MCF 10A (cell line): ENCODE measurements at regions not wholly inside any gene's neighbourhood (a gene's known extent, or its start where the extent isn't known, plus 50 kb on each side); places are given as distances from the start of the nearest gene placed in this dataset.

ENCODE experiments used
- BruUV-seq: library from RNA; stranded (reverse); fragments of 400-500 nt; replicated peaks from 2 replicates; lab custom pipeline; 2021; lab: Mats Ljungman, UMichigan
- CTCF ChIA-PET: fragments of 300-600 bp; sonication (Branson Sonifier 250); formaldehyde crosslinking; extraction: SDS; loops from one replicate; lab custom pipeline; 2021; ENCODE audit warnings: antibody characterized with exemption, inconsistent platforms; lab: Yijun Ruan, JAX
- POLR2A ChIA-PET: fragments of 300-600, 350-650 bp; sonication (Branson Sonifier 250); formaldehyde crosslinking; extraction: SDS; loops from one replicate; lab custom pipeline; 2020; ENCODE audit warnings: antibody characterized with exemption, inconsistent platforms; lab: Yijun Ruan, JAX
- DNase-seq: peaks from one replicate; pipeline ENCODE4 v3.0.0-alpha.2; 2018; ENCODE audit not compliant: unreplicated experiment
- H3K27ac Mint-ChIP-seq: one replicate; pipeline ENCODE4 v1.8.0; 2022; ENCODE audit warnings: mild to moderate bottlenecking, low read depth, mixed read lengths; ENCODE audit not compliant: unreplicated experiment
- H3K27me3 Mint-ChIP-seq: one replicate; pipeline ENCODE4 v1.8.0; 2022; ENCODE audit warnings: mixed read lengths; ENCODE audit not compliant: insufficient read depth, unreplicated experiment
- H3K36me3 Mint-ChIP-seq: one replicate; pipeline ENCODE4 v1.8.0; 2022; ENCODE audit warnings: mild to moderate bottlenecking, moderate library complexity, mixed read lengths; ENCODE audit not compliant: insufficient read depth, unreplicated experiment
- H3K4me1 Mint-ChIP-seq: one replicate; pipeline ENCODE4 v1.8.0; 2022; ENCODE audit warnings: mixed read lengths; ENCODE audit not compliant: insufficient read depth, unreplicated experiment
- H3K4me3 Mint-ChIP-seq: one replicate; pipeline ENCODE4 v1.8.0; 2022; ENCODE audit warnings: mild to moderate bottlenecking, moderate library complexity, mixed read lengths; ENCODE audit not compliant: unreplicated experiment
- H3K9me3 Mint-ChIP-seq: one replicate; pipeline ENCODE4 v1.8.0; 2022; ENCODE audit warnings: mixed read lengths; ENCODE audit not compliant: unreplicated experiment
- intact Hi-C: fragments of 100-400 bp; cut with micrococcal nuclease; formaldehyde crosslinking; loops from 2 replicates; pipeline ENCODE4 v1.14.1; 2022
- TF ChIP-seq, protein P1 (sequence below): fragments of 200-600 bp; IDR thresholded peaks from one replicate; pipeline ENCODE4 v1.8.0; 2022; ENCODE audit warnings: antibody characterized with exemption, mild to moderate bottlenecking; ENCODE audit not compliant: unreplicated experiment

DNA sequence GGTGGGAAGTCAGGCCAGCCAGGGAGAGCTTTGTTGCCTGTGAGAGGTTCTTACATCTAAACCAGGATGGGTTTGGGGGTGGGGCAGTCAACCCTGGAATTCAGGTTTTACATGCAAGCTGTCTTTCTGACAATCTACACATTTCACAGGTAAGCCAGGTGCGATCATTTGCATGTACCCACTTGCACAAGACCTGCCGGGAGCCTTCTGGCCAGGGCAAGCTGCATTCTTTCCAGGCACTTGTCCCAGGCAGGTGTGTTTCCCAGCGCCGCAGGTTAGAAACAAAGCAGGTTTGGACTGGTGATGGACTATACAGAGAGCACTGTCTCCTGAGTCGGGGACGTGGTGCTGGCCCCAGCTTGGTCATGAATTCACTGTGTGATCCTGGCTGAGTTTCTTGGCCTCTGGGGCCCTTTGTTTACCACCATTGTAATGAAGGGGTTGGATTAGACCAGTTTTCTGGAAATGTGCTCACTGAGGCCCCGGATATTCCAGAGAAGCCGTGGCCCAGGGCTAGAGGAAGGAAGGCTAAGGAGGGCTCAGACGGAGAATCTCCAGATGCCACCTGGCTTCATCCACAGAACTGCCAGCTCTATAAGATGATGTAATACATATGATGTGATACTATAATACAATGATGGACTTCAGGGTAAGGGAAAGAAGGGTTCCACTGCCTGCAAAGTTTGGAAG is 205.2 kb upstream of the SVIL start:
- POLR2A ChIA-PET = interaction anchor here (0.6 to 1.9 kb wide), 10 partner anchors 11 to 210 kb away, joined by 3 to 6 read pairs (median 3); no protein-coding TSS in a partner anchor
- BruUV-seq = no TSS peak
- Mint-ChIP-seq H3K9me3 (peaks cover 5% of the 10 kb centered on the region), H3K36me3 (no peaks in the 10 kb centered on the region), H3K27ac (peak overlapping the region; percentile 39), H3K4me3 (no peak overlapping the region), H3K4me1 (no peaks in the 10 kb centered on the region), H3K27me3 (no peaks in the 10 kb centered on the region)
- CTCF ChIA-PET = interaction anchor here (0.7 kb wide), 2 partner anchors 22 to 86 kb away, joined by 3 to 4 read pairs; no protein-coding TSS in a partner anchor
- intact Hi-C loops = no loop called here
- peak; percentile 92 for DNase-seq
- TF ChIP-seq, protein P1, sequence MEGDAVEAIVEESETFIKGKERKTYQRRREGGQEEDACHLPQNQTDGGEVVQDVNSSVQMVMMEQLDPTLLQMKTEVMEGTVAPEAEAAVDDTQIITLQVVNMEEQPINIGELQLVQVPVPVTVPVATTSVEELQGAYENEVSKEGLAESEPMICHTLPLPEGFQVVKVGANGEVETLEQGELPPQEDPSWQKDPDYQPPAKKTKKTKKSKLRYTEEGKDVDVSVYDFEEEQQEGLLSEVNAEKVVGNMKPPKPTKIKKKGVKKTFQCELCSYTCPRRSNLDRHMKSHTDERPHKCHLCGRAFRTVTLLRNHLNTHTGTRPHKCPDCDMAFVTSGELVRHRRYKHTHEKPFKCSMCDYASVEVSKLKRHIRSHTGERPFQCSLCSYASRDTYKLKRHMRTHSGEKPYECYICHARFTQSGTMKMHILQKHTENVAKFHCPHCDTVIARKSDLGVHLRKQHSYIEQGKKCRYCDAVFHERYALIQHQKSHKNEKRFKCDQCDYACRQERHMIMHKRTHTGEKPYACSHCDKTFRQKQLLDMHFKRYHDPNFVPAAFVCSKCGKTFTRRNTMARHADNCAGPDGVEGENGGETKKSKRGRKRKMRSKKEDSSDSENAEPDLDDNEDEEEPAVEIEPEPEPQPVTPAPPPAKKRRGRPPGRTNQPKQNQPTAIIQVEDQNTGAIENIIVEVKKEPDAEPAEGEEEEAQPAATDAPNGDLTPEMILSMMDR = no peak

DNA sequence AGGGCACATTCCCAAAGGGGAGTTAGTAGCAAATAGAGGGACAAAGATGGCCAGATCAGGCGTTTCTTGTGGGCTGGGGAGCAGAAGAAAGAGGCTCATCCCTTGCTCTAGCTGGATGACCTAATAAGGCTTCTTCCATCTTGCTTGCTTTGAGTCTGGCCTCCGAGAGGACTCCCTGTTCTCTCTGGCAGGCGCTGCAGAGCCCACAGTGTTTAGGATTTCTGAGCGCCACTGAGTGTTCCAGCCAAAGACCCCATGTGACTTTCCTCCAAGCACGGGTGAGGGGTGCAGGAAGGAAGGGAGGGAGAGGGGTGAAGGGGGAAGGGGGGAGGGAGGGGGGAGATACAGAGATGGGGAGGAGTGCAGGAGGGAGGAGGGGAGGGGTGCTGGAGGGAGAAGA is 203.8 kb upstream of the SVIL start:
- CTCF ChIA-PET = no interaction called here
- BruUV-seq = no TSS peak
- TF ChIP-seq, protein P1 = no peak
- POLR2A ChIA-PET = no interaction called here
- H3K4me1 Mint-ChIP-seq = no peaks in the 10 kb centered on the region
- H3K27ac Mint-ChIP-seq = no peak overlapping the region
- peaks cover 5% of the 10 kb centered on the region for H3K9me3 Mint-ChIP-seq
- no peaks in the 10 kb centered on the region for H3K27me3 Mint-ChIP-seq
- intact Hi-C loops = no loop called here
- H3K36me3 Mint-ChIP-seq = no peaks in the 10 kb centered on the region
- H3K4me3 Mint-ChIP-seq = no peak overlapping the region
- DNase-seq = no peak

DNA sequence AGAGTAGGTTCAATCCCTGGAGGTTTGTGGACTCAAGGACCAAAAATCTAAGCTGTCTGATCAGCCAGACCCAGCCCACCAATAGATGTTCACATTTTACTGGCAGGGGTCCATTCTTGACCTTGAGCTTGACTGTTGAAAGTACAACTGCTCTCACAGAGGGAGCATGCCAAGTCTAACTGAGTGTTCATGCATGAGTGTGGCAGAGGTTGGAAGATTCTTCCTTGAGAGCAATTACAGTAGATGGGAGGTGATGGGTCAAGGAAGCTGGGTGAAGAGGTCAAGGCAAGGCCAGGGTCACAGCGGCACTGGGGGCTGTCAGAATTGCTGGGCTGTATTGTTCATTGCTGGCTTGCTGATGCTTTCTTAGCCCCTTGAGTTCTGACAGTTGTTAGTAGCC is 202.8 kb upstream of the SVIL start:
- no peaks in the 10 kb centered on the region for H3K36me3 Mint-ChIP-seq
- ChIA-PET CTCF (interaction anchor here (0.6 to 0.7 kb wide), 2 partner anchors 20 to 341 kb away, joined by 3 to 8 read pairs; no protein-coding TSS in a partner anchor), POLR2A (interaction anchor here (1.3 kb wide), 1 partner anchor 11 kb away, joined by 4 read pairs; no protein-coding TSS in a partner anchor)
- TF ChIP-seq, protein P1 = no peak
- peaks cover 5% of the 10 kb centered on the region for H3K9me3 Mint-ChIP-seq
- intact Hi-C loops = no loop called here
- BruUV-seq = no TSS peak
- no peak for DNase-seq
- H3K4me1 Mint-ChIP-seq = no peaks in the 10 kb centered on the region
- no peak overlapping the region for H3K4me3 Mint-ChIP-seq
- H3K27me3 Mint-ChIP-seq = no peaks in the 10 kb centered on the region
- no peak overlapping the region for H3K27ac Mint-ChIP-seq

DNA sequence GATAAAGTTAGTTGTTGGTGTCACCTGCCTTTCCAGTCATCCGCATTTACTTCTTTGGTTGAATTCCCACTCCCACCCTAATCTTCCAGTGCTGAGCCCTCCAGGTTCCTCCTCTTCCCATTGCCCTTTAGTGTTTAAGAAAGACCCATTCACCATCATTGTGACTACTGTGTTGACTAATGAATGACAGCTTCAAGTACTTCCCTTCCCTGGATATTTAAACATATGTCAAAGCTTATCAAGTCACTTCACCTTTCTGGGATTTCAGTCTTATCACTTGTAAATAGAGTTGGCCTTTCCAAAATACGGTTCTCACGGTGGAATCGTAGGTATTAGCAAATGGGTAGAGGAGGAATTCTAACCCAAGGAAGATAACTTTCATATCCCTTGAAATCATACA is 201.6 kb upstream of the SVIL start:
- peaks cover 5% of the 10 kb centered on the region for H3K9me3 Mint-ChIP-seq
- DNase-seq = no peak
- CTCF ChIA-PET = no interaction called here
- POLR2A ChIA-PET = interaction anchor here (0.8 to 1.3 kb wide), 2 partner anchors 10 to 113 kb away, joined by 3 to 4 read pairs; no protein-coding TSS in a partner anchor
- H3K4me1 Mint-ChIP-seq = no peaks in the 10 kb centered on the region
- TF ChIP-seq, protein P1 = no peak
- intact Hi-C loops = no loop called here
- H3K36me3 Mint-ChIP-seq = no peaks in the 10 kb centered on the region
- BruUV-seq = no TSS peak
- no peak overlapping the region for H3K4me3 Mint-ChIP-seq
- H3K27ac Mint-ChIP-seq = no peak overlapping the region
- no peaks in the 10 kb centered on the region for H3K27me3 Mint-ChIP-seq
